Loucy (cell line): ENCODE measurements at regions not wholly inside any gene's neighbourhood (a gene's known extent, or its start where the extent isn't known, plus 50 kb on each side); places are given as distances from the start of the nearest gene placed in this dataset.

Experiments
- EZH2phosphoT487 ChIP-seq: fragments of 200-600 bp; IDR thresholded peaks from 2 replicates; pipeline ENCODE4 v1.6.1; 2018; ENCODE audit warnings: antibody characterized with exemption, mild to moderate bottlenecking, moderate library complexity, borderline replicate concordance
- TF ChIP-seq, protein P1 (sequence below): fragments of 200-600 bp; sonication (generic); conservative IDR thresholded peaks from 2 replicates; pipeline ENCODE4 v1.5.1; 2014; ENCODE audit warnings: mild to moderate bottlenecking, antibody characterized with exemption, low read length

DNA sequence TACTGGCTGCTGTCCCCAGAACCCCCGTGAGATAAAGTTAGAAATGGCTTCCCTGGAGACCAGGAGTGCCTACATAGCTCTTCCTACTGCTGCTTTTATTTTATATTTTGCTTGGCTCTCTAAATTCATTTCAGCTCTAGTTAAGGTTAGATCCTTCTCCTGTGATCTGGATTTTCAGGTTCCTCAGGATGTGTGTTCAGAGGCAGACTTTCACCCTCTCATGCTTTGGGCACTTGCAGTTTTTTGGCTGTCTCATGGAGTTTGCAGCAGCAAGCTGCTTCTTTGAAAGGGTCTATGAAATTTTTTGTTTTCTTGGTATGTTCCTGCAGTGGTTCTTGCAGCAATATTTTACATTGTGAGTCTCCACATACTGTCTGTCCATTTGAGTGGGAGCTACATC is 93.3 kb downstream of the ATP23 start:
- TF ChIP-seq, protein P1, sequence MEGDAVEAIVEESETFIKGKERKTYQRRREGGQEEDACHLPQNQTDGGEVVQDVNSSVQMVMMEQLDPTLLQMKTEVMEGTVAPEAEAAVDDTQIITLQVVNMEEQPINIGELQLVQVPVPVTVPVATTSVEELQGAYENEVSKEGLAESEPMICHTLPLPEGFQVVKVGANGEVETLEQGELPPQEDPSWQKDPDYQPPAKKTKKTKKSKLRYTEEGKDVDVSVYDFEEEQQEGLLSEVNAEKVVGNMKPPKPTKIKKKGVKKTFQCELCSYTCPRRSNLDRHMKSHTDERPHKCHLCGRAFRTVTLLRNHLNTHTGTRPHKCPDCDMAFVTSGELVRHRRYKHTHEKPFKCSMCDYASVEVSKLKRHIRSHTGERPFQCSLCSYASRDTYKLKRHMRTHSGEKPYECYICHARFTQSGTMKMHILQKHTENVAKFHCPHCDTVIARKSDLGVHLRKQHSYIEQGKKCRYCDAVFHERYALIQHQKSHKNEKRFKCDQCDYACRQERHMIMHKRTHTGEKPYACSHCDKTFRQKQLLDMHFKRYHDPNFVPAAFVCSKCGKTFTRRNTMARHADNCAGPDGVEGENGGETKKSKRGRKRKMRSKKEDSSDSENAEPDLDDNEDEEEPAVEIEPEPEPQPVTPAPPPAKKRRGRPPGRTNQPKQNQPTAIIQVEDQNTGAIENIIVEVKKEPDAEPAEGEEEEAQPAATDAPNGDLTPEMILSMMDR, result no peak
- TF ChIP-seq EZH2phosphoT487, result no peak
